ENCODE measurements at regions not wholly inside any gene's neighbourhood (a gene's known extent, or its start where the extent isn't known, plus 50 kb on each side); places are given as distances from the start of the nearest gene placed in this dataset.

GRCh38 chr16:73569266-73569980, 521.5 kb upstream of the ZFHX3 start:
- H3K9me3 ChIP-seq (ENCODE audit: control insufficient read depth in 1 of 2, insufficient read depth in 1 of 2, low read depth in 1 of 2, low read length in 2 of 2), result no peaks in the 10 kb centered on the region
- CTCF ChIA-PET, result no interaction called here
- no peak for TF ChIP-seq POLR2AphosphoS5 (IDR thresholded peaks at IDR 0.05; ENCODE audit: low read depth, low read length)
- no peak for TF ChIP-seq MAX (IDR thresholded peaks at IDR 0.05)
- no peak for TF ChIP-seq CBX3 (IDR thresholded peaks at IDR 0.05; ENCODE audit: low read depth)
- no peak for TF ChIP-seq CTCF (IDR thresholded peaks at IDR 0.05 in 2 of 3, conservative IDR thresholded peaks at IDR 0.05 in 1 of 3; ENCODE audit: borderline replicate concordance in 1 of 3, insufficient read depth in 1 of 3, low read depth in 2 of 3, low read length in 2 of 3)
- no peak for TF ChIP-seq ATF3 (IDR thresholded peaks at IDR 0.05)
- no peak for TF ChIP-seq RAD21 (IDR thresholded peaks at IDR 0.05; ENCODE audit: low read depth)
- no peak for TF ChIP-seq ZNF274 (IDR thresholded peaks at IDR 0.05; ENCODE audit: low read depth, low read length)
- no peak for TF ChIP-seq ELF1 (IDR thresholded peaks at IDR 0.05; ENCODE audit: borderline replicate concordance, low read depth)
- TF ChIP-seq SP1 (IDR thresholded peaks at IDR 0.05; ENCODE audit: low read depth), result no peak
- H3K4me3 ChIP-seq (replicated peaks in 1 of 2; ENCODE audit: low read depth in 1 of 2, low read length in 2 of 2), result no peak overlapping the region
- H3K4me2 ChIP-seq (ENCODE audit: low read length), result no peak overlapping the region
- intact Hi-C loops (cut with micrococcal nuclease), result no loop called here
- H3K9ac ChIP-seq (ENCODE audit: low read length), result no peak overlapping the region
- H3K27ac ChIP-seq (ENCODE audit: low read depth, low read length), result no peak overlapping the region
- H3K9me2 ChIP-seq (ENCODE audit: insufficient read depth), result no peaks in the 10 kb centered on the region
- RAD21 ChIA-PET (ENCODE audit: low non-redundant PET in 1 of 2, low total read pairs in 2 of 2, uncharacterized antibody in 2 of 2, unreplicated experiment in 2 of 2), result no interaction called here
- H3K27me3 ChIP-seq (ENCODE audit: insufficient read depth, low read length), result peaks cover 70% of the 10 kb centered on the region
- no peak for ATAC-seq
- no peak for DNase-seq (ENCODE audit: low read depth, low spot score)
- no peaks in the 10 kb centered on the region for H3K36me3 ChIP-seq (ENCODE audit: control insufficient read depth in 1 of 2, insufficient read depth in 2 of 2, low read length in 2 of 2)
- H3K4me1 ChIP-seq (ENCODE audit: control insufficient read depth in 1 of 2, insufficient read depth in 2 of 2, low read length in 2 of 2), result no peaks in the 10 kb centered on the region
- H3K79me2 ChIP-seq (ENCODE audit: insufficient read depth, low read length), result no peaks in the 10 kb centered on the region
- no TSS peak for BruUV-seq (replicated peaks)
- H2AFZ ChIP-seq (ENCODE audit: low read depth, low read length, poor library complexity, severe bottlenecking), result no peak overlapping the region
- POLR2A ChIA-PET, result no interaction called here
- no peaks in the 10 kb centered on the region for H4K20me1 ChIP-seq (ENCODE audit: insufficient read depth)
